ENCODE measurements at regions not wholly inside any gene's neighbourhood (a gene's known extent, or its start where the extent isn't known, plus 50 kb on each side); places are given as distances from the start of the nearest gene placed in this dataset.

- no peak for TF ChIP-seq POLR2AphosphoS5 (IDR thresholded peaks at IDR 0.05)
- no peak for TF ChIP-seq CTCF (IDR thresholded peaks at IDR 0.05)
- no peak for TF ChIP-seq POLR2A (IDR thresholded peaks at IDR 0.05)
- Histone ChIP-seq H3K9me3 (no peaks in the 10 kb centered on the region), H3K36me3 (no peaks in the 10 kb centered on the region), H3K4me3 (no peak overlapping the region), H3K4me1 (no peaks in the 10 kb centered on the region), H3K27me3 (no peaks in the 10 kb centered on the region), H3K27ac (no peak overlapping the region)
- intact Hi-C loops (cut with DNase I; ENCODE audit: low total_unique reads) = no loop called here
- DNase-seq (ENCODE audit: low spot score in 2 of 2) = no peak
Observed at GRCh38 chr5:148719605-148720004, 65.3 kb upstream of the HTR4 start.

GRCh38 chr5:148720257-148720656 is 65.9 kb upstream of the HTR4 start:
- no peaks in the 10 kb centered on the region for H3K9me3 ChIP-seq
- H3K27ac ChIP-seq = no peak overlapping the region
- no peaks in the 10 kb centered on the region for H3K36me3 ChIP-seq
- DNase-seq (ENCODE audit: low spot score in 2 of 2) = no peak
- no peaks in the 10 kb centered on the region for H3K27me3 ChIP-seq
- no peaks in the 10 kb centered on the region for H3K4me1 ChIP-seq
- no peak for TF ChIP-seq POLR2A (IDR thresholded peaks at IDR 0.05)
- TF ChIP-seq CTCF (IDR thresholded peaks at IDR 0.05) = no peak
- no peak for TF ChIP-seq POLR2AphosphoS5 (IDR thresholded peaks at IDR 0.05)
- intact Hi-C loops (cut with DNase I; ENCODE audit: low total_unique reads) = no loop called here
- no peak overlapping the region for H3K4me3 ChIP-seq

- no peaks in the 10 kb centered on the region for H3K27me3 ChIP-seq
- H3K4me3 ChIP-seq = no peak overlapping the region
- no peak for TF ChIP-seq POLR2AphosphoS5 (IDR thresholded peaks at IDR 0.05)
- TF ChIP-seq POLR2A (IDR thresholded peaks at IDR 0.05) = no peak
- no peak for TF ChIP-seq CTCF (IDR thresholded peaks at IDR 0.05)
- intact Hi-C loops (cut with DNase I; ENCODE audit: low total_unique reads) = no loop called here
- H3K27ac ChIP-seq = no peak overlapping the region
- no peaks in the 10 kb centered on the region for H3K9me3 ChIP-seq
- H3K4me1 ChIP-seq = no peaks in the 10 kb centered on the region
- DNase-seq (ENCODE audit: low spot score in 2 of 2) = no peak
- H3K36me3 ChIP-seq = no peaks in the 10 kb centered on the region
Observed at GRCh38 chr5:148723143-148723542, 68.8 kb upstream of the HTR4 start.

- no peak overlapping the region for H3K27ac ChIP-seq
- no peak for DNase-seq (ENCODE audit: low spot score in 2 of 2)
- TF ChIP-seq POLR2A (IDR thresholded peaks at IDR 0.05) = no peak
- no peak for TF ChIP-seq POLR2AphosphoS5 (IDR thresholded peaks at IDR 0.05)
- no peak for TF ChIP-seq CTCF (IDR thresholded peaks at IDR 0.05)
- no peaks in the 10 kb centered on the region for H3K27me3 ChIP-seq
- H3K4me1 ChIP-seq = no peaks in the 10 kb centered on the region
- no peaks in the 10 kb centered on the region for H3K36me3 ChIP-seq
- intact Hi-C loops (cut with DNase I; ENCODE audit: low total_unique reads) = no loop called here
- no peaks in the 10 kb centered on the region for H3K9me3 ChIP-seq
- no peak overlapping the region for H3K4me3 ChIP-seq
Observed at GRCh38 chr5:148725675-148726074, 71.3 kb upstream of the HTR4 start.

- Histone ChIP-seq H3K9me3 (no peaks in the 10 kb centered on the region), H3K27me3 (no peaks in the 10 kb centered on the region), H3K4me1 (no peaks in the 10 kb centered on the region), H3K36me3 (no peaks in the 10 kb centered on the region), H3K4me3 (no peak overlapping the region), H3K27ac (no peak overlapping the region)
- DNase-seq (ENCODE audit: low spot score in 2 of 2) = no peak
- intact Hi-C loops (cut with DNase I; ENCODE audit: low total_unique reads) = no loop called here
- TF ChIP-seq POLR2A (IDR thresholded peaks at IDR 0.05) (no peak), CTCF (IDR thresholded peaks at IDR 0.05) (no peak), POLR2AphosphoS5 (IDR thresholded peaks at IDR 0.05) (no peak)
Observed at GRCh38 chr5:148729182-148729581, 74.9 kb upstream of the HTR4 start.

Data from breast epithelium (tissue), 4 donors.